ENCODE measurements at regions not wholly inside any gene's neighbourhood (a gene's known extent, or its start where the extent isn't known, plus 50 kb on each side); places are given as distances from the start of the nearest gene placed in this dataset.

DNA sequence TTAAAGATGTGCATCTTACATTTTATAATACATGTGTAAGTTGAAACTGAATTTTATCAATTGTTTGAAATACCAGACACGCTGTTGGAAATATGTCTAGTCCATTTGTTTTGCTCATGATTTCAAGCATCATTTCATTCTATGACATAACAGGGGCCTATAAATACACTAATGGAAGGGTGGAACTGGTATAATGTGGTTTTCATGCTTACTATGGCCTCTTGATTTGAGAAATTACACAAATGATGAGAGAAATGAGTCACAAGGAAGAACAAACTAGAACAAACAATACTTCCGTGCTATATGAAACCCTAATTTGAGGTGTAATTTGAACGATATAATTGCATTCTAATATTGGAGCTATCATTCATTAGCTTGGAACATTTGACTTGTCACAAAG is 663.4 kb downstream of the SLC16A7 start:
- no TSS peak for BruUV-seq (replicated peaks)
- CTCF ChIA-PET, result no interaction called here
- intact Hi-C loops (cut with micrococcal nuclease; ENCODE audit: unreplicated experiment), result loop anchor here (5.0 to 10.0 kb wide), 3 partner anchors 157 to 1736 kb away; no protein-coding TSS in a partner anchor
- Mint-ChIP-seq H3K27ac (ENCODE audit: unreplicated experiment) (no peak overlapping the region), H3K4me3 (ENCODE audit: low read depth, unreplicated experiment) (no peak overlapping the region), H3K9me3 (ENCODE audit: low read depth, unreplicated experiment) (no peaks in the 10 kb centered on the region), H3K4me1 (ENCODE audit: low read depth, unreplicated experiment) (peaks cover 44% of the 10 kb centered on the region), H3K36me3 (ENCODE audit: insufficient read depth, unreplicated experiment) (no peaks in the 10 kb centered on the region), H3K27me3 (ENCODE audit: unreplicated experiment) (no peaks in the 10 kb centered on the region)
- DNase-seq, result no peak
- TF ChIP-seq, protein P1, sequence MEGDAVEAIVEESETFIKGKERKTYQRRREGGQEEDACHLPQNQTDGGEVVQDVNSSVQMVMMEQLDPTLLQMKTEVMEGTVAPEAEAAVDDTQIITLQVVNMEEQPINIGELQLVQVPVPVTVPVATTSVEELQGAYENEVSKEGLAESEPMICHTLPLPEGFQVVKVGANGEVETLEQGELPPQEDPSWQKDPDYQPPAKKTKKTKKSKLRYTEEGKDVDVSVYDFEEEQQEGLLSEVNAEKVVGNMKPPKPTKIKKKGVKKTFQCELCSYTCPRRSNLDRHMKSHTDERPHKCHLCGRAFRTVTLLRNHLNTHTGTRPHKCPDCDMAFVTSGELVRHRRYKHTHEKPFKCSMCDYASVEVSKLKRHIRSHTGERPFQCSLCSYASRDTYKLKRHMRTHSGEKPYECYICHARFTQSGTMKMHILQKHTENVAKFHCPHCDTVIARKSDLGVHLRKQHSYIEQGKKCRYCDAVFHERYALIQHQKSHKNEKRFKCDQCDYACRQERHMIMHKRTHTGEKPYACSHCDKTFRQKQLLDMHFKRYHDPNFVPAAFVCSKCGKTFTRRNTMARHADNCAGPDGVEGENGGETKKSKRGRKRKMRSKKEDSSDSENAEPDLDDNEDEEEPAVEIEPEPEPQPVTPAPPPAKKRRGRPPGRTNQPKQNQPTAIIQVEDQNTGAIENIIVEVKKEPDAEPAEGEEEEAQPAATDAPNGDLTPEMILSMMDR (IDR thresholded peaks at IDR 0.05; ENCODE audit: unreplicated experiment), result no peak

DNA sequence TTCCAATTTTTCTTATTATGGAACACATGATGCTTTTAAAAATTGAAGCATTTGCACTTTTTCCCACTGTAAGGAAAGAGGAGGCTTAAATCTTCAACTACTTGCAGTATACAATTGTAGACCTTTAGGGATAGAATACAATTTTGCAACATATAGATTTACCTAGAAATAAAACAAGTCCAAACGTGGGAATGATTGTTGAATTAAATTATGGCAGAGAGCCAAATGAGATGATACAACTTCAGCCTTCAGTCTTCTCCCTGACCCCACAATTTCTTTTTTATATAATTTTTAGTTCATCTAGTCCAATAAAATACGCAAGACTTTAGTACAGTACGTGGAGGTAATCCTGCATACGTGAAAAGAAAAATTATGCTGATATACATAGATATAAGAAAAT is 666.5 kb downstream of the SLC16A7 start:
- DNase-seq, result no peak
- no TSS peak for BruUV-seq (replicated peaks)
- H3K9me3 Mint-ChIP-seq (ENCODE audit: low read depth, unreplicated experiment), result no peaks in the 10 kb centered on the region

DNA sequence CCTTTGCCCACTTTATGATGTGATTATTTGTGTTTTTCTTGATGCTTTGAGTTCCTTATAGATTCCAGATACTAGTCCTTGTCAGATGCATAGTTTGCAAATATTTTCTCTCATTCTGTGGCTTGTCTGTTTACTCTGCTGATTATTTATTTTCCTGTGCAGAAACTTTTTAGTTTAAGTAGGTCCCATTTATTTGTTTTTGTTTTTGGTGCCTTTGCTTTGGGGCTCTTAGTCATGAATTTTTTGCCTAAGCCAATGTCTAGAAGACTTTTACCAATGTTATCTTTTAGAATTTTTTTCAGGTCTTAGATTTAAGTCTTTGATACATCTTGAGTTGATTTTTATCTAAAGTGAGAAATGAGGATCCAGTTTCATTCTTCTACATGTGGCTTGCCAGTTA is 667.3 kb downstream of the SLC16A7 start:
- intact Hi-C loops (cut with micrococcal nuclease; ENCODE audit: unreplicated experiment), result no loop called here
- Mint-ChIP-seq H3K9me3 (ENCODE audit: low read depth, unreplicated experiment) (no peaks in the 10 kb centered on the region), H3K27ac (ENCODE audit: unreplicated experiment) (no peak overlapping the region), H3K36me3 (ENCODE audit: insufficient read depth, unreplicated experiment) (no peaks in the 10 kb centered on the region), H3K27me3 (ENCODE audit: unreplicated experiment) (no peaks in the 10 kb centered on the region), H3K4me3 (ENCODE audit: low read depth, unreplicated experiment) (no peak overlapping the region), H3K4me1 (ENCODE audit: low read depth, unreplicated experiment) (peaks cover 55% of the 10 kb centered on the region)
- no peak for DNase-seq
- TF ChIP-seq, protein P1 (IDR thresholded peaks at IDR 0.05; ENCODE audit: unreplicated experiment), result no peak
- BruUV-seq (replicated peaks), result no TSS peak
- CTCF ChIA-PET, result no interaction called here

More for the DNA sequence above, 666.5 kb downstream of the SLC16A7 start:
- Mint-ChIP-seq H3K27ac (ENCODE audit: unreplicated experiment) (no peak overlapping the region), H3K4me3 (ENCODE audit: low read depth, unreplicated experiment) (no peak overlapping the region), H3K27me3 (ENCODE audit: unreplicated experiment) (no peaks in the 10 kb centered on the region), H3K4me1 (ENCODE audit: low read depth, unreplicated experiment) (peaks cover 57% of the 10 kb centered on the region), H3K36me3 (ENCODE audit: insufficient read depth, unreplicated experiment) (no peaks in the 10 kb centered on the region)
- intact Hi-C loops (cut with micrococcal nuclease; ENCODE audit: unreplicated experiment), result no loop called here
- CTCF ChIA-PET, result no interaction called here
- TF ChIP-seq, protein P1 (IDR thresholded peaks at IDR 0.05; ENCODE audit: unreplicated experiment), result no peak

DNA sequence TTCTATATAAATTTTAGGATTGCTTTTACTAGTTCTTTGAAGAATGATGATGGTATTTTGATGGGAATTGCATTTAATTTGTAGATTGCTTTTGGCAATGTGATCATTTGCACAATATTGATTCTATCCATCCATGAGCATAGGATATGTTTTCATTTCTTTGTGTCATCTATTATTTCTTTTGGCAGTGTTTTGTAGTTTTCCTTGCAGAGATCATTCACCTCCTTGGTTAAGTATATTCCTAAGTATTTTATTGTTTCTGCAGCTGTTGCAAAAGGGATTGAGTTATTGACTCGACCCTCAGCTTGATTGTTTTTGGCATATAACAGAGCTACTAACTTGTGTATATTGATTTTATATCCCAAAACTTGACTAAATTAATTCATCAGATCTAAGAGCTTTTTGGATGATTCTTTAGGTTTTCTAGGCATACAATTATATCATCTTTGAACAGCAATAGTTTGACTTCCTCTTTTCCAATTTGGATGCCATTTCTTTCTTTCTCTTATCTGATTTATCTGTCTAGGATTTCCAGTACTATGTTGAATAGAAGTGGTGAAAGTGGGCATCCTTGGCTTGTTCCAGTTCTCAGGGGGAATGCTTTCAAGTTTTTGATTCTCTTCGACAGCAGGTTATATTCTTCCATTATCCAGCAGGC is 668.1 kb downstream of the SLC16A7 start:
- TF ChIP-seq, protein P1 (IDR thresholded peaks at IDR 0.05; ENCODE audit: unreplicated experiment), result no peak
- H3K4me1 Mint-ChIP-seq (ENCODE audit: low read depth, unreplicated experiment), result peaks cover 47% of the 10 kb centered on the region
- CTCF ChIA-PET, result no interaction called here
- no peaks in the 10 kb centered on the region for H3K27me3 Mint-ChIP-seq (ENCODE audit: unreplicated experiment)
- intact Hi-C loops (cut with micrococcal nuclease; ENCODE audit: unreplicated experiment), result no loop called here
- DNase-seq, result no peak
- no peaks in the 10 kb centered on the region for H3K36me3 Mint-ChIP-seq (ENCODE audit: insufficient read depth, unreplicated experiment)
- no peak overlapping the region for H3K4me3 Mint-ChIP-seq (ENCODE audit: low read depth, unreplicated experiment)
- no peak overlapping the region for H3K27ac Mint-ChIP-seq (ENCODE audit: unreplicated experiment)
- BruUV-seq (replicated peaks), result no TSS peak
- H3K9me3 Mint-ChIP-seq (ENCODE audit: low read depth, unreplicated experiment), result no peaks in the 10 kb centered on the region

Data from Calu3 (cell line).